A673 (cell line): ENCODE measurements at regions not wholly inside any gene's neighbourhood (a gene's known extent, or its start where the extent isn't known, plus 50 kb on each side); places are given as distances from the start of the nearest gene placed in this dataset.

ENCODE experiments used
- CTCF ChIP-seq: fragments of 300-800, 200-600 bp; sonication (generic); conservative IDR thresholded peaks from 2 replicates; pipeline ENCODE4 v1.5.1; 2017; ENCODE audit warnings: low read depth, mild to moderate bottlenecking, antibody characterized with exemption, low read length, moderate library complexity, mixed read lengths
- EZH2 ChIP-seq: fragments of 200-600 bp; sonication (generic); IDR thresholded peaks from 2 replicates; pipeline ENCODE4 v1.6.1; 2017; ENCODE audit warnings: borderline replicate concordance, low read depth, mild to moderate bottlenecking, mixed read lengths, antibody characterized with exemption, low read length; ENCODE audit not compliant: poor library complexity, severe bottlenecking

- no peak for TF ChIP-seq CTCF
- no peak for TF ChIP-seq EZH2
Measured at GRCh38 chr7:22664988-22665798, 61.8 kb upstream of the IL6 start.
